Endothelial cell of hepatic sinusoid (primary cell): ENCODE measurements at regions not wholly inside any gene's neighbourhood (a gene's known extent, or its start where the extent isn't known, plus 50 kb on each side); places are given as distances from the start of the nearest gene placed in this dataset.

Experiments
- in situ Hi-C: cut with HindIII; loops from 2 replicates; pipeline ENCODE4 v1.10.0; 2017; ENCODE audit warnings: low sequenced_read_pairs

- in situ Hi-C loops, result no loop called here
Observed at GRCh38 chr7:42763137-42763551, 148.7 kb downstream of the C7orf25 start.

GRCh38 chr7:42761486-42761885 is 150.4 kb downstream of the C7orf25 start:
- in situ Hi-C loops, result no loop called here

DNA sequence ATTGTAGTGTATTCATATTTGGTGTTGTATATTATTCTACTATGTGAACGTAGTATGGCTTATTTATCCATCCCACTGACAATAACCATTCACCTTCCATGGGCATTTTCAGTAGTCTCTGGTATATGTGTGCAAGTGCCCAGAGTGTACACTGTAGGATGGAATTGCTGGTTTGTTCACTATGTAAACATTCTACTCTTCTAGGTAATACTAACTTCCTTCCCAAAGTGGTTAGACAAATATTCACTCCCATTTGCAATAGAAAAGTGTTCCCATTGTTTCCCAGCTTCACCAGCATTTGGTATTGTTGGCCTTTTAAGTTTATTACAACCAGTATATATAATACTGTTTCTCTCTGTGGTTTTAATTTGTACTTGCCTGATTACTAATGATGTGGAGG is 153.7 kb downstream of the C7orf25 start:
- in situ Hi-C loops, result no loop called here

GRCh38 chr7:42756841-42757240 is 155.0 kb downstream of the C7orf25 start:
- in situ Hi-C loops, result no loop called here

- in situ Hi-C loops, result no loop called here
Observed at GRCh38 chr7:42753811-42754363, 158.0 kb downstream of the C7orf25 start.

DNA sequence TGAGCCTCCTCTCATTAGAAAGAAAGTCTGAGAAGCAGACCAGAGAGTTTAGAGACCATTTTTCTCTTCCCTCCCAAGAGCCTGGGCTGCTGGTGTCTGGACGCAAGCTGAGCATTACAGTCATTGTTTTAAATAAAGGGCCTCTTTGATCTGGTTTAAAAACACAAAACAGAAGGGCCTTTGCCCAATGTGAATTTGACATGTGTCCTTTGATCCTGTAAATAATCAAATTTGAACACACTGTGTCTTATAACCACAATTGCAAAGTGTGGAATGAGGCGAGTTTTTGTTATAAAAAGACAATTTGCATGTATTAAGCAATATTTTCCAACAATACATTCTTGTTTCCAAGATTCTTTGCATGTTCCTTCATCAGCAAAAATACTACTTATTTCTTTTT is 158.5 kb downstream of the C7orf25 start:
- in situ Hi-C loops, result no loop called here

DNA sequence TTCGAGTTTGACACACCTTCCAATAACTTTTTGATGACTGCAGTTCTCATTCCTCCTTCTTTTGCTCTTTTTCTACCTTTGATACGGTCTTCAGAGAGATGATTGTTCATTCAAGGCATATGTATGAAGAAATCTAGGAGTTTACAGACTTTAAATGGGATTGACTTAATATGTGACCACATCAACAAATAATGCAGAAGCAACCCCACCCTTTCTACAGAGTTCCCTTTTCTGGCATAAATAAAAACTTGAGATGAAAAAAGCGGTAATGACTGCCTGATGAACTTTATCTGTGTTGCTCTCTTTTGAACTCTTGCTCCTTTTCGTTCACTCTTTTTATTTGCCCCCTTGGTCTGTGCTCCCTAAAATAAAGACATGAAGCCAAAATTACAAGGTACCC is 161.7 kb downstream of the C7orf25 start:
- in situ Hi-C loops, result no loop called here

DNA sequence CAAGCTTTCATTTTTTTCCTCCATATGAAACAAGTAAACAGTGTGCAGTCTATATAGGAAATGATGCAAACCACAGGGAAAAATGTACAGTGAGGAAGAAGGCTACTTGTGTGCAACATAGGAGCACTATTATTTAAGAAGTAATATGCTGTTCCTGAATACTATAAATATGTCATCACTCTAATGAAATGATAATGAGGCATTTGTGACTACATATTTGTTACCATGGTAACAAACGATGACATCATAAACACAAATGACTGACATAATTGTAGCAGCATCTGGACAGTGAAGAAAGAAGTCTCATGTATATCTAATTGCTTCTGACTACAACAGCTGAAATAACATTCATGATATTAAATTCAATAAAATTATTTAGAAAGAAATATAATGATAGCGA is 164.8 kb downstream of the C7orf25 start:
- in situ Hi-C loops, result no loop called here

GRCh38 chr7:42746214-42746613 is 165.7 kb downstream of the C7orf25 start:
- in situ Hi-C loops, result no loop called here

DNA sequence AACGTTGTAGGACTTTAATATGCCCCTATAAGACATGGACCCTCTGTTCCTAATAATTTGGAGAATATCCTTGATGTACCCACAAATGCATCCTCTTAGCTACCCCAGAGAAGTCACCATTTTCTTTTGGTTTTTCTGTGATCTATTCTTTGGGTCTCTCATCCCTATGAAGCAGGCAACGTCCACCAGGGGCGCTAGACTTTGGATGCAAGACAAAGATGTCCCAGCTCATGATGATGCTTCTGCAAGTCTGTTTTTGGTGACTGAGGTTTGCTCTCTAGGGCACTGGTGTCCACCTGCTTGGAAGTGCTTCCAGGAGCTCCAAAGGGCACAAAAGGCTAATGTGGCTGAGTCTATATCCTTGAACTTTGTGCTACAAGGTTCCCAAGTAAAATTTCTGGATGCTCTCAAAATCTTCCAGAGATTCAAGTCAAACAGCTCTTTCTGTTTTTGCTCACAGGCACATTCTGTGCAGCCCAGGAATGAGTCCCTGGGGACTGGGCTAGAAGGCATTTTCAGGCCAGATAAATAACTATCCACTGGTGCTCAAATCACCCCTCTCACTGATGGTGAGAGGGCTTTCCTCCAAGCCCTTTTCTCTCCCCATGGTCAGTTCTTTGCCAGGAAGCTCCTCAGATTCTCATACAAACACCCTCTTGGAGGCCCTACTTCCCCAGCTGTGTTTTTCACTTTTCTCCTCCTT is 166.4 kb downstream of the C7orf25 start:
- in situ Hi-C loops, result no loop called here

DNA sequence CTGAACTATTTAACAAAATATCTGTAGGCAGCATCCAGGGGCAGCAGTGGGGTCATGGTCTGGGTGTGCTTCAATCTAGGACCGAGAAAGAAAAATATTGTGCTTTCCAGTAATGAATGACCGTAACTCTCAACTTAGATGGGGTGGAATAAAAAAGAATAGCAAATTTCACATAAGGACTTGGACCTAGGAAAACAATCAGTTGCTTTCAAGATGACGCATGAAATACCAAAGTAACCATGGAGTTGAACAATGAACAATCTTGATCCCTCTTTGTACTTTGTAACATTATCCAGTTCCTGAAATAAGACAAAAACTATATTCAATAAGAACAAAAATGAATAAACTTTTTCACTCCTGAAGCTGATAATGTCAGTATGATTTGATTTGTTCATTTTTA is 167.1 kb downstream of the C7orf25 start:
- in situ Hi-C loops, result no loop called here

DNA sequence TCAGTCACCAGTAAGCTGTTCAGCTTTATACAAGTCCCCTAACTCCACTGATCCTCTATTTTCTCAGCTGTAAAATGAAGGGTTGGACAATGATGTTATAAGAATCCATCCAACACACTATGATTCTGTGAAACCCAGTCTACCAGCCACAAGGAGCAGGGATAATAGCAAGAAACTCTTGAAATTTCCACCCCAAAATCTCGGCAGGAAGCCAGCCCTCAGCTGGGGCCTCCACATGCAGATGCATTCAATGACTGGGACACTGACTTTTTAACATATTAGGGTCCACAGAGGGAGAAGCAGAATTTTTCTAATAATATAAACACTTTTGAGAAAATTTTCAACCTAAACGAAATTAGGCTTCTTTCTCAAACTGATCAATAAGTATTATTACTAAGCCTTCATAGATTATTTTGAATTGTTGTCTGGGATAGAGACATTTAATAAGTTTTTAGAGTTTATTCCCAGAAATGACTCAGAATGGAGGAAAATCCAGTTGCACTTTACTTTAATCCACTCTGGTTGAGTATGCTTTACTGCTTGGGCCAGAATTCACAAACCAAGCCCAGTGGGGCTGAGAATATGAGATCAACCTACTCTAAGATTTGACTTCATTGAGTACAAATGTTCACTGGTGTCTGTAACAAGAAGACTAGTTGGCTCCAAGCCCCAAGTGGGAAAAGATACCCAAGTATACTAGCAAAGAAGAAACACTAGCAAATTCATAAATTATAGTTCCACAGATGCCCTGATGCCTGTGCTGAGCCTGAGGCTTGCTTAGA is 168.6 kb downstream of the C7orf25 start:
- in situ Hi-C loops, result no loop called here

GRCh38 chr7:42742318-42742717 is 169.6 kb downstream of the C7orf25 start:
- in situ Hi-C loops, result no loop called here

GRCh38 chr7:42740408-42740807 is 171.5 kb downstream of the C7orf25 start:
- in situ Hi-C loops, result no loop called here

DNA sequence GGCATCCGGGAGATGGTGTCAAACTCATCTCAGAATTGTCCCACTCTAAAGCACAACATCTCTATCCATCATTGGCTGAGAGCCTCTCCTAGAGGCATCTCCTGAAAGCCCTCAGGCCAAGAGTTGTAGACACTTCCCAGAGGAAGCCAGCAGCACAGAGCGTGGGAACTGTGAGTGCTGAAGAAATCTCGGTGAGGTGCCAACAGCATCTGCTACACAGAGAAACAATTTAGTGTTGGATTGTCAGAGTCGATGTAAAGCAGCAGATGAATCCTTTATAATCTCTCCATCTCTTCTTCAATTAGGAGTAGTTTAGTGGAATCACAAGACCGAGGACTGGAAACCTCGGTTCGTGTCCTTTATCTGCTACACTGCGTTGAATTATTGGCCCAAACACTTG is 172.2 kb downstream of the C7orf25 start:
- in situ Hi-C loops, result no loop called here

- in situ Hi-C loops, result no loop called here
Observed at GRCh38 chr7:42736931-42737330, 174.9 kb downstream of the C7orf25 start.

DNA sequence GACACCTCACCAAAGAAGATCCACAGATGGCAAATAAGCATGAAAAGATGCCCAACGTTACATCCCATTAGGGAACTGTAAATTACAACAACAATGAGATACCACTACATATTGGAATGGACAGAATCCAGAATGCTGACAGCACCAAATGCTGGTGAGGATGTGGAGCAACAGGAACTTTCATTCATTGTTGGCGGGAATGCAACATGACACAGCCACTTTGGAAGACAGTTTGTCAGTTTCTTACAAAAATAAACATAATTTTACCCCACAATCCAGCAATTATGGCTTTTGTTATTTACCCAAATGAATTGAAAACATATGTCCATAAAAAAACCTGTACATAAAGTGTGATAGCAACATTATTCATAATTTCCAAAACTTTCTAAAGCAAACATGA is 176.8 kb downstream of the C7orf25 start:
- in situ Hi-C loops, result no loop called here

- in situ Hi-C loops, result loop anchor here (5.0 kb wide), 1 partner anchor 33 kb away; no protein-coding TSS in a partner anchor
Observed at GRCh38 chr7:42734568-42734967, 177.3 kb downstream of the C7orf25 start.

- in situ Hi-C loops, result loop anchor here (5.0 kb wide), 1 partner anchor 34 kb away; no protein-coding TSS in a partner anchor
Observed at GRCh38 chr7:42733040-42733439, 178.8 kb downstream of the C7orf25 start.

DNA sequence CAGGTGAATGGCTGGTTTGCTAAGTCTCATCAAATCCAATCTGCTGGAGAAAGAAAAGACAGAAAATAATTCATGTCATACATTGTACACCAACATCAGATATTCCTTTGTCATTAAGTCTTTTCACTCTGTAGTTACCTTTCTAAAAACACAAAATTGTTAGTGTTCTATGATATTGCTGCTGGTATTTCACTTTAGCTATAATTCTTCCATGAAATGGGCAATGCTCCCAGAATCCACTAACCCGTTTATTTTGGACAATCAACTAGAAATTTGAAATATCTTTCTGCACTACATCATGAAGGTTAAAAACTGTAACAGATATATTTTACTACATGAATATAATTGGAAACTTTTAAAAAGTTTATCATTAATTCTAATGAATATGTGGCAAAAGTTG is 181.3 kb downstream of the C7orf25 start:
- in situ Hi-C loops, result loop anchor here (5.0 kb wide), 1 partner anchor 37 kb away; no protein-coding TSS in a partner anchor

GRCh38 chr7:42729053-42729765 is 182.7 kb downstream of the C7orf25 start:
- in situ Hi-C loops, result no loop called here
